Middle frontal gyrus (tissue), 1 donor: ENCODE measurements at regions not wholly inside any gene's neighbourhood (a gene's known extent, or its start where the extent isn't known, plus 50 kb on each side); places are given as distances from the start of the nearest gene placed in this dataset.
"Not testable (repeated sequence)": the region's sequence is repeated elsewhere in the genome, so short reads cannot be mapped to it uniquely, and the experiment has no call there.

Source experiments
- DNase-seq: peaks from one replicate; pipeline ENCODE4 v3.0.0-alpha.2; 2015; ENCODE audit warnings: low spot score; ENCODE audit errors: extremely low spot score

DNA sequence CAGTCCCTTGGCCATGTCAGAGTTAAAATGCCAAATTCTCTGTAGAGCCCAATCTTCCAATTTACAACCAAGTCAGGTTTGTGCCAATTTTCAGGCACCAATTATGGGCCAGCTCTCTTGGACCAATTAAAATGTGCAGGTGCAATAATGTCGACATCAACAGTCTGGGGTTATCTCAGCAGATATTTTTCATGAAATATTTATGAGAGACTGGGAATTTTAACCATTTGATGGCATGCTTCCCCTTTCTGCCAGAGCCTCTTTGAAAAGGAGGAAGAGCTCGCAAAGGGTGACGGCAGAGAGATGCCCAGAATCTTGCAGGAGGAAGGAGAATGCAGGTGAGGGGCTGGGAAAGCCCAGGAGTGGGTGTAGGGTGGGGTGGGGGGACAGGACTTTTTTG lies 100.8 kb upstream of the SYT13 start:
- no peak for DNase-seq

DNA sequence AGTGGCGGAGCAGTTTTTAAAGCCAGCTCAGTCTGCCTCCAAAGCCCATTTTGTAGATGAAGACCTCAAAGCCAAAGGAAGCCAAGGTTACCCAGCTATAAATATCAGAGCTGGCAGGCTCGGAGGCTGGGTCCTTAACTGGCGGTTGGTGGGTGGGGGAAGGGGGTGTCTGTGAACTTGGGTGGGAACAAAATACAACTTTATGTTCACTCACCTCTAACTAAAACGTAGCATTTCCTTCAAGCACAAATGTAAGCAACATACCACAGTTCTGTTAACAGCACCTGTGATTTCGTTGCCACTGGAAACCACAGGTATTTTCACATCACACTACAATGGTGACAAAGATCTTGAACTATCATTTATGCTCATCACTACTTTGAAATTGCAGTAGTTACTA lies 99.7 kb upstream of the SYT13 start:
- no peak for DNase-seq

DNA sequence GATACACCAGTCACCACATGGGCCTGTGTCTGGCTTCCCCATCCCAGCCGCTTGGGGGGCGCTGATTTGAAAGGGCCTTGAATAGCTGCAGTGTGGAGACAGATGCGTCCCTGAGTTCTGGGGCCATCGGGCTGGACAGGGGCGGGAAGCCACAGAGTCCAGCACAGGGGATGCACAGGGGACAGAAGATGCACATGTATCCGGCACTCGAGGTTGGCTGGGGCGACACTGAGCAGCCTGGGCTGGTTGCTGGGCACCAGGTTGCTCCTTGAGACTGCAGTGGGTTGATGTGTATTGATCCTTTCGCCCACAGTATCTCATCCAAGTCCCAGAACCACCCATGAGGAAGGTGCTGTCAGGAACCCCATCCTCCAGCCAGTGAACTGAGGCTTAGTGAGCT lies 99.3 kb upstream of the SYT13 start:
- DNase-seq = no peak

DNA sequence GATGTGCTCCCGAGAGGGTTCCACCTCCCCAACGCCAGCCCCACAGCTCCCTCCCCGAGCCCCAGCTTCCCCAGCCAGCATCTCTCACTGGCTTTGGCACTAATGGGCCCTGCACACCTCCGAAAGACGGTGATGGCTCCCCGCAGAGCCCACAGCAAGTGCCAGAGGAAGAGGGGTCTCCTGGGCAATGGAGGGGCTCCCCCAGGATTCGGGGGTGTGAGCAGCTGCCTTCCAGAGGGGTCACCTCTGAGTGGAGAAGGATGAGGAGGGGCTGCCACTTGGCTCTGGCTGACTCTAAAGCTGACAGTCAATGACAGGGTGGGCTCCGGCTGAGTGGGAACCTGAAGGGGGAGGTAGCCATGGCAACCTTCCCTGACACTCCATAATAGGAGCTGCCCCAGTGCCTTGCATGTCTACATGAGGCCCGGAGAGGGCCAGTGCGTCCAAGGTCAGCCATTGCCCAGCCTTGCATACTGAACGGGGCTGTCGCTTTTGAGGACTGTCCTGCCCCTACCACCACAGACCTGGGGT lies 98.6 kb upstream of the SYT13 start:
- no peak for DNase-seq

GRCh38 chr11:45384016-45384415 lies 97.9 kb upstream of the SYT13 start:
- no peak for DNase-seq

DNA sequence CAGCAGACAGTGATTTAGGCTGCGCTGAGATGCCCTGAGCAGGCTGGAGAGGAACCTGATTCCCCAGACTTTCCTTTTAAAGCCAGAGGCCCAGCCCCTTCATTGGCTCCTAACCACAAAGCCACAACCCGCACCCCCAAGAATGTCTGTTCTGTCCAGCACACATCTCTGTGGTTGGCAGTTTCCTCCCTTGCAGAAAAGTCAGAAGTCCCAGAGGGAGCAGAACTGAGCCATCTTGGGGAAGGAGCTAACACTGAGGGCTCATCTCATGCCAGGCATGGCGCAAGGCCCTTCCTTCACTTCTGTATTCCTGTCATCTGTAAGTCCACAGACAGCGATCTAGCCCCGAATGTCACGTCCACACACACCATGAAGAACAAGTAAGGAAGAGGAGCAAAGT lies 97.1 kb upstream of the SYT13 start:
- DNase-seq = no peak

DNA sequence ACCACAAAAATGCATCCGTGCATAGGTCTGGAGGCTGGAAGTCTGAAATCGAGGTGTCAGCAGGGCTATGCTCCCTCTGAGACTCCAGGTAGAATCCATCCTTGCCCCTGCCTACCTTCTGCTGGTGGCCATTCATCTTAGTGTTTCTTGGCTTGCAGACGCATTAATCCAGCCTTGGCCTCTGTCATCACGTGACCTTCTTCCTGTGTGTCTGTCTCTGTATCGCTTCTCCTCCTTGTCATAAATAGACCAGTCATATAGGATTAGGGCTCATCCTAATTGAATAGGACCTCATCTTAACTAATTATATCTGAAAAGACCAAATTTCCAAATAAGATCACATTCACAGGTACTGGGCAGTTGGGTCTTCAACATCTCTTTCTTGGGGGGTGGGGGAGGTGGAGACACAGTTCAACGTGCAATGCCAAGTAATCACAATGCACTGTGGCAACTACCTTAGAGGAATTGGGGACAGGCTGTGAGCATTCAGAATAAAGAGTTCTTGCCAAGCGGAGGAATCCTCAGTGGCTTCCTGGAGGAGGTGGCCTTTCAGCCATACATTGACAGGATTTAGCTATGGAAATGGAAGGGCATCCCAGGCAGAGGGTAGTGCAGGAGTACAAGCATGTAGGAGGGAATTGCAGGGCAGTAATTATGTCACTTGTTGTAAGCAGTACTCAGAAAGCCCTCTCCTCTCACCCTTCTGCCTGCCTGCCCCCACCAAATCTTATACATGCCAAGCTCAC lies 96.2 kb upstream of the SYT13 start:
- no peak for DNase-seq

DNA sequence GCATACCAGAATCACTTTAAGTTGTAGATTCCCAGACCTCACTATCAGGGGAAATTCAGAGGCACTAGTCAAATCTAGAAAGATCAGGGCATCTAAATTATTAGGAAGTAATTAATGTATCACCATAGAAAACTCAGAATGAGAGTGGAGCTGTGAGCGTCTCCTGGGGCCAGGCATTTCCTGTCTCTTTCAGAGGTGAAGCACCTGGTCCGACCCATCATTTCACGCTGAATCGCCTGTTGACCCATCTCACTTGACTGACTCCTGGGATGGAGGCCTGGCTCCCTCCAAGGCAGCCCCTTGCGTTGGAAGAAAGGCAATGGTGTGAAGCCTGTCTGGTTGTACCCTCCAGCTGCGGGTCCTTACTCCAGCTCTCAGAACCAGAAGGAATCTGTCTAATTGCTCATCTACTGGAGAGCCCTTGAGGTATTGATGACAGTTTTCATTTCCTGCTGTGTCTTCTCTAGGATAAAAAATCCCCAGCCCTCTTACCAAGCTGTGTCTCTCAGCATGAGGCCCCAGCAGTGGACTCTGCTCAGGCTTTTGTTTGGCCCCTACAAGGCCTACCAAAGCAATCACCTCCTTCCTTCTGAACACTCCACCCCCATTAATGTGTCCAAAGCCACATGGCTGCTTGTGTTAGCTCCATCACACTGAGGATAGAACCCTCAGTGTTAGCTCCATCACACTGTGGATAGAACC lies 93.2 kb upstream of the SYT13 start:
- DNase-seq = no peak

DNA sequence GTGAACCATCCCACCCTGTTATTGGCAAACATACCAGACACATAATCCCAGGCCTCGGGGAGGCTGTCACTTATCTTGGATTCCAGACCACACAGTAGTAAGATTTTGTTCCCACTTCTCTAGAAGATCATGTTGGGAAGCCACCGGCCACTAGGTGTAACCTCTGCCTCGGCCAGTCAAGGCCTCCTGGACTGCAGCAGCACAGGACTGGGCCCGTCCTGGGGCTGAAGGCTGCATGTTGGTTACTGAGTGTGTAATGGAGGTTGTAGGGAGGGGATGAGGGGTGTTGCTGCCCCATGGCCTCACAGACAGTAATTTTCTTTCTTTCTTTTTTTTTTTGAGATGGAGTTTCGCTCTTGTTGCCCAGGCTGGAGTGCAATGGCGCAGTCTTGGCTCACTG lies 92.4 kb upstream of the SYT13 start:
- no peak for DNase-seq

GRCh38 chr11:45374653-45375059 lies 88.5 kb upstream of the SYT13 start:
- DNase-seq = no peak

DNA sequence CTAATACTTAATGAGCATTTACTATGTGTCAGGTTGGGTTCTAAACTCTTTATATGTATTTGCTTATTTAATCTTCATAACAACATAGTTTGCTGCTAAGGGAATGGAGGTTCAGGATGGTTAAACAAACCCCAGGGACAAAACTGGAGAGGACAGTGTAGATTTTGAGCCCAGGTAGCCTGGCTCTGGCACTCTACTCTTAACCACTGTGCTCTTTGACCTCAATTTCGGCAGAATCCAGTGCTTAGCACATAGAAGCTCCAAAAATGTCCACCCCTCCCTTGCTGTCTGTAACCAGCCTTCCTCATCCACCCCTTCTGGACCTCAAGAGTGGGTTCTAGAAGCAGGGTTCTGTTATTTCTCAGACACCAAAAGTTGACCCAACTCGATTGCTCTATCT lies 88.0 kb upstream of the SYT13 start:
- no peak for DNase-seq

DNA sequence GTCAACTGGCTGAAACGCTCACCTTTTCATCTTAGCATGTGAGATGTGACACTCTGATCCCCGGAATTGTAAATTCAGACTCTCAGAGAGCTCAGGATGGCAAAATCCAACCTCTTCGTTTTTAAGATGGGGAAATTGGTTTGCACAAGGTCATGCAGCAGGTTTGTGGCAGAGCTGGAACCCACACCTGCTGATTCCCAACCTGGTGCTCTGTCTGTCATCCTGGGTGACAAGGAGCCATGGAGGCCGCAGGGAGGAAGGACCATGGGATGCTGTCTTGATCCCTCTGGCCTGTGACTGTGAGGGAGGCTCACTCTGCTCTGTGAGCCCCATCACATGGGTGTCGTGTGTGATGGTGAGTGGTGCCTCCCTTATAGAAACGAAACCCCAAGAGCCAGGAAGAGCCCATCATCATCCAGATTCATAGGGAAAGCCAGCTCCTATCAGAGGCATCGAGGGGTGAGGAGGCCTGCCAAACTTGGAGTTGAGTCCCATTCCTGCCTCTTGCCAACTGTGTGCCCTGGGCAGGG lies 87.4 kb upstream of the SYT13 start:
- no peak for DNase-seq

DNA sequence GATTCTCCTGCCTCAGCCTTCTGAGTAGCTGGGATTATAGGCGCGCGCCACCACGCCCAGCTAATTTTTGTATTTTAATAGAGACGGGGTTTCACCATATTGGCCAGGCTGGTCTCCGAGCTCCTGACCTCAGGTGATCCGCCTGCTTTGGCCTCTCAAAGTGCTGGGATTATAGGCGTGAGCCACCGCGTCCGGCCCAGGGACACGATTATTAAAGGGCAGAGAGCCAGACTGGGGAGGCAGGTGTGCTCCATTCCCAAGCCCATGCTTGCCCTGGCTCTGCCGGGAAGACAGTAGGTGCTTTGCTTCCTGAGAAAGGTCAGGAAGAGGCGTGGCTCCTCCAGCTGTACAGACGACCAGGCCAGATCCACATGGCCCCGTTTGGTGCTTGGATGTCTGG lies 86.3 kb upstream of the SYT13 start:
- not testable (repeated sequence) for DNase-seq

DNA sequence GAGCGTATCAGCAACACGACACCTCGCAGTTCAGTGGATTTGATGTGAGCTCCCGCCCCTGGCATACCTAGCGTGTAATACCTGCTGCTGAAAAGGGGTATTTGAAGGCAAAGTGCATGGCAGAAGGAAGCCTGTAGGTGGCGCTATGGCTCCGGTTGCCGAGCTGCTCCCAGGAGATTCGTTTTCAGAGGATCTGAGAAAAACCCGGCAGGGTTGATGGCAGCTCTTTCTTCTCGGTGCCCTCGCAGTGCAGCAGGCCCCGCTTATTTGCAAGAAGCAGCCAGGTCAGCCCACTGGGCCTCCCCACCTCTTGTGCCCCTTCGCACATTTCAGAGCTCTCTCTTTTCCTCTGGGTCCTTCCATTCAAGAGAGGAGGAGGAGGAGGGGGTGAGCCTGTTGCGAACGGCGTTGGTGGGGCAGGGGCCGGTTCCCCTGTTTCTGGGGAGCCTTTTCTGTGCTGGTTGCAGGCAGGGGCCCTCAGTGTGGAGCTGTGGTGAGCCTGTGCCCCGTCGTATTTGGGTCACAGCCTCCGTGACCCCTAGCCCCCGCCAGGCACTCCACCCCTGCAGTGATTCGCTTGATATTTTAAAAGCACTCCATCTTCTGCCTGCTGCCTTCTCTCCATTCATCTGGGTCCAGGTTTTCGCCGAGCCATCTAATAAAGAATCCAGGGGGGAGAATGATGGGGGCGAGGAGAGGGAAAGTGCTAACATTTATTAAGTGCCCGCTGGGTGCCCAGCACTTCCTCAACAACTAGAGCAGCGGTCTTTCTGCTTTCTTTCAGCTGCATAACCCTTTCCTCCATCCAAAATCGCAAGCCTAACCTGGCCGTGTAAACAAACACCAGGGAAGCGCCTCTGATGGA lies 85.3 kb upstream of the SYT13 start:
- DNase-seq = peak; percentile 63

- no peak for DNase-seq
Observed at GRCh38 chr11:45369313-45369712, 83.2 kb upstream of the SYT13 start.

DNA sequence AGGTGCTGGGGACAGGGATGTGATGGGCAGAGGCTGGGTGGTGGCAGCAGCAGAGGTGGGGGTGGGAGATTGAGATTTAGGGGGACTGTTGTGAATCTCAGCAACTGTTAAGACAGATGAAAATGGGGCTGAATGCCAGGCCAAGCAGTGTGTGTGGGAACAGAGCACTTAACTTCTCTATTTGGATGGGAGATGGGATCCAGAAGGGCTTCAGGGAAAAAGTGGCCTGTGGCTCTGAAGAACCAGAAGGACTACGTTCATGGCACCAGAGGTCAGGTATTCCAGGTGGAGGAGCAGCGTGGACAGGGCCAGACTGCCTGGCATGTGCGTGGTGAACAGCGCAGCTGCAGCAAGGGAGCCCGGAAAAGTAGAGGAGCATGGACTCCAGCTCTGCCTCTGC lies 82.6 kb upstream of the SYT13 start:
- DNase-seq = no peak

- DNase-seq = no peak
Observed at GRCh38 chr11:45366619-45367190, 80.6 kb upstream of the SYT13 start.

- DNase-seq = no peak
Observed at GRCh38 chr11:45365961-45366618, 79.9 kb upstream of the SYT13 start.

GRCh38 chr11:45362636-45363035 lies 76.5 kb upstream of the SYT13 start:
- DNase-seq = no peak

DNA sequence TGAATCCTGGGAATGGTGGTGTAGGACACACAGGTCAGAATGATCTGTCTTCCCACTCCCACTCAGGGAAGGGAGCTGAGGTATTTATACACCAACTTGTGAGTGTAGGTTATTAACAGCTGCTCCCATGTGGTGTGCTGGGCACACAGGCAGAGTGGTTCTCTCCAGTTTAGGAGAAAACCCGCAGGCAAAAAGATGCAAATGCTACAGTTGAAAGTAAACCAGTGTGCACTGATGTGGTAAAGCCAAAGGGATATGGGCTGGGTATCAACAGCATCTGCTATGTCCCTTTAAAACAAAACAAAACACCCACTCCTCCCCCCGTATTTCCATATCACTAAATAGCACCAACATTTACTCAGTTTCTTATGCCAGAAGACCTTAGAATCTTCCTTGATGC lies 75.4 kb upstream of the SYT13 start:
- DNase-seq = no peak

DNA sequence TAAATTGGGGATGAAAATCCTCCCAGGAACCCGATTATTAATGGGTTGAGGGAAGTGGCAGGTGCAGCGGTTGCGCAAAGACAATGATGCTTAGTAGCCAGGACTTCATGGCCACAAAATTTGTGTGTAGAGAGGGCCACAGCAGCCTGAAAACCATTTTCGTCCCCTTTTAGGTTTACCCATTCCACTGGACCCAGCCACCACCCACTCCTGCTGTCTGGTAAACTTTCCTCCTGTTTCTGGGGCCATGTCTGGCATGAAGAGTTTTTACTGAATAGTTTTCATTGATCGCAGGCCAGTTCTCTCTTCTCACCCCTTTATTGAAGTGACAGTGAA lies 69.5 kb upstream of the SYT13 start:
- no peak for DNase-seq
